ENCODE measurements at regions not wholly inside any gene's neighbourhood (a gene's known extent, or its start where the extent isn't known, plus 50 kb on each side); places are given as distances from the start of the nearest gene placed in this dataset.

DNA sequence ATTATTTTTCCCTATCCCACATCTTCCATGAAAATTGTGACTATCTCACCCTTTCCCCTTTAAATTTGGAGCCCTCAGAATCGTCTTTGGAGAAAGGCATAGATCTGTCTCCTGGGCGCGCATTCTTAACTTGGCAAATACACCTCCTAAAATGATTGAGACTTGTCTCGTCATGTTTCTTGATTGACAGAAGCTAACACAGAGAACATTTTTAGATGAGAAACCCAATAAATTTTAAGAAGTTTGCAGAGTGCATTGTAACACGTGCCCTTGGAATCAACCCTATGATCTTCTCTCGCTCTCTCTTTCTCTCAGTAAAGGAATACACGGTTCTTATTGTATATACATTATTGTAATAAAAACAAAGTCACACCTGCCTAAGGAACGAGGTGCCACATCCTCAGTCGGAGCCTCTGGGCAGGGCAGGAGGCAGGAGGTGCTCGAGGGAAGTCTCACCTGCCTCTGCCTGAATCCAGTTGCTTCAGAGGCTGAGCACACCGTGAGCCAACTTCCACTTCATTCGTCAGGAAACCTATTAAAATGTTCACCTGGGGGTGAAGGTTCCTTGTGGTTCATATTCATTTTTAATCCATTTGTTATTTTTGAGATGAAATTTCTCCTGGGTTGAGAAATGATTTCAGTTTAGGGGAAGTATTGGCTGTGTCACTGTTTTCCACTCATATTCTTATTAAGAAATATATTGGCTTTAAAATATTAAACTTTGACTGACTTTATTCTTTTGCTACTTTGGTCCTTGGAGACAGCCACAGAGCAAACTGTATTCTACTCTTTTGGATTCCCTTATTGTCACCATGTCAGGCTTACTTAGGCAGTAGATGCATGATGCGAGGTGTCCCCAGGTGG, 90.5 kb upstream of the THBS2 start:
- TF ChIP-seq ZNF384 (IDR thresholded peaks at IDR 0.05) (no peak), CTBP1 (IDR thresholded peaks at IDR 0.05; ENCODE audit: borderline replicate concordance) (no peak), FOXM1 (IDR thresholded peaks at IDR 0.05; ENCODE audit: borderline replicate concordance) (no peak), ARNT (IDR thresholded peaks at IDR 0.05) (no peak), SUZ12 (IDR thresholded peaks at IDR 0.05) (no peak), BHLHE40 (IDR thresholded peaks at IDR 0.05; ENCODE audit: borderline replicate concordance) (no peak), L3MBTL2 (conservative IDR thresholded peaks at IDR 0.05) (no peak), ELF4 (IDR thresholded peaks at IDR 0.05) (no peak), TARDBP (IDR thresholded peaks at IDR 0.05) (no peak), FOXA1 (IDR thresholded peaks at IDR 0.05) (no peak), SP1 (IDR thresholded peaks at IDR 0.05) (no peak), NFRKB (IDR thresholded peaks at IDR 0.05) (no peak), LEF1 (IDR thresholded peaks at IDR 0.05; ENCODE audit: borderline replicate concordance) (no peak)
